Ishikawa (cell line): ENCODE measurements at regions not wholly inside any gene's neighbourhood (a gene's known extent, or its start where the extent isn't known, plus 50 kb on each side); places are given as distances from the start of the nearest gene placed in this dataset.

Source experiments
- CEBPB ChIP-seq: IDR thresholded peaks from 2 replicates; pipeline ENCODE4 v1.6.1; 2012
- CREB1 ChIP-seq: IDR thresholded peaks from 2 replicates; pipeline ENCODE4 v1.6.1; 2012; ENCODE audit warnings: low read depth
- EGR1 ChIP-seq: IDR thresholded peaks from 2 replicates; pipeline ENCODE4 v1.6.1; 2012
- EP300 ChIP-seq: IDR thresholded peaks from 2 replicates; pipeline ENCODE4 v1.6.1; 2012; ENCODE audit warnings: borderline replicate concordance
- FOXM1 ChIP-seq: IDR thresholded peaks from 2 replicates; pipeline ENCODE4 v1.6.1; 2012; ENCODE audit warnings: low read depth, borderline replicate concordance
- NFIC ChIP-seq: IDR thresholded peaks from 2 replicates; pipeline ENCODE4 v1.6.1; 2012
- RAD21 ChIP-seq: IDR thresholded peaks from 2 replicates; pipeline ENCODE4 v1.6.1; 2012; ENCODE audit warnings: low read depth
- TAF1 ChIP-seq: IDR thresholded peaks from 2 replicates; pipeline ENCODE4 v1.6.1; 2012; ENCODE audit warnings: low read depth, mild to moderate bottlenecking
- TCF12 ChIP-seq: IDR thresholded peaks from 2 replicates; pipeline ENCODE4 v1.6.1; 2012; ENCODE audit warnings: low read depth
- TEAD4 ChIP-seq: IDR thresholded peaks from 2 replicates; pipeline ENCODE4 v1.6.1; 2012
- YY1 ChIP-seq: IDR thresholded peaks from 2 replicates; pipeline ENCODE4 v1.6.1; 2012; ENCODE audit warnings: low read depth
- ZBTB7A ChIP-seq: IDR thresholded peaks from 2 replicates; pipeline ENCODE4 v1.6.1; 2012; ENCODE audit warnings: low read depth
- TF ChIP-seq, protein P1 (sequence below): IDR thresholded peaks from 2 replicates; pipeline ENCODE4 v1.6.1; 2012
- TF ChIP-seq, protein P2 (sequence below): IDR thresholded peaks from 2 replicates; pipeline ENCODE4 v1.6.1; 2012
- TF ChIP-seq, protein P3 (sequence below): IDR thresholded peaks from 2 replicates; pipeline ENCODE4 v1.6.1; 2012; ENCODE audit warnings: low read depth, mild to moderate bottlenecking

DNA sequence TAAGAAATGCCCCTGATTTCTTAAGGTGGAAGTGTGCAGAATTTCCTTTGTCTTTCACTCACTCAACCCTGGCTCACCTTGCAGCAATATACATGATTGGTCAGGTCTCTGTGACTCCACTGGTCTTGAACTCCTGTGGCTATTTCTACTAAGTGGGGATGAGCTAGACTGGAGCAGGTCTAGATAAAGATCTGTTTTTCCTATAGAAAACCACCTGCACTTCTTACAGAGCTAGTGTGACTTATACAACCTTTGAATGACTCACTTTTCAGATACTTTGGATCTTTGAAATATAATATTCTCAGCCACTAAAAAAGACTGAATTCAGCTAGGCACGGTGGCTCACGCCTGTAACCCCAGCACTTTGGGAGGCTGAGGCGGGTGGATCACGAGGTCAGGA lies 98.5 kb upstream of the KCTD1 start:
- TF ChIP-seq NFIC (no peak), TEAD4 (no peak), EGR1 (no peak), EP300 (no peak), ZBTB7A (no peak), CREB1 (no peak), RAD21 (no peak), YY1 (no peak), TAF1 (no peak), FOXM1 (no peak)
- TF ChIP-seq, protein P1, sequence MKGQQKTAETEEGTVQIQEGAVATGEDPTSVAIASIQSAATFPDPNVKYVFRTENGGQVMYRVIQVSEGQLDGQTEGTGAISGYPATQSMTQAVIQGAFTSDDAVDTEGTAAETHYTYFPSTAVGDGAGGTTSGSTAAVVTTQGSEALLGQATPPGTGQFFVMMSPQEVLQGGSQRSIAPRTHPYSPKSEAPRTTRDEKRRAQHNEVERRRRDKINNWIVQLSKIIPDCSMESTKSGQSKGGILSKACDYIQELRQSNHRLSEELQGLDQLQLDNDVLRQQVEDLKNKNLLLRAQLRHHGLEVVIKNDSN, result no peak
- TF ChIP-seq, protein P2, sequence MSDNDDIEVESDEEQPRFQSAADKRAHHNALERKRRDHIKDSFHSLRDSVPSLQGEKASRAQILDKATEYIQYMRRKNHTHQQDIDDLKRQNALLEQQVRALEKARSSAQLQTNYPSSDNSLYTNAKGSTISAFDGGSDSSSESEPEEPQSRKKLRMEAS, result no peak

DNA sequence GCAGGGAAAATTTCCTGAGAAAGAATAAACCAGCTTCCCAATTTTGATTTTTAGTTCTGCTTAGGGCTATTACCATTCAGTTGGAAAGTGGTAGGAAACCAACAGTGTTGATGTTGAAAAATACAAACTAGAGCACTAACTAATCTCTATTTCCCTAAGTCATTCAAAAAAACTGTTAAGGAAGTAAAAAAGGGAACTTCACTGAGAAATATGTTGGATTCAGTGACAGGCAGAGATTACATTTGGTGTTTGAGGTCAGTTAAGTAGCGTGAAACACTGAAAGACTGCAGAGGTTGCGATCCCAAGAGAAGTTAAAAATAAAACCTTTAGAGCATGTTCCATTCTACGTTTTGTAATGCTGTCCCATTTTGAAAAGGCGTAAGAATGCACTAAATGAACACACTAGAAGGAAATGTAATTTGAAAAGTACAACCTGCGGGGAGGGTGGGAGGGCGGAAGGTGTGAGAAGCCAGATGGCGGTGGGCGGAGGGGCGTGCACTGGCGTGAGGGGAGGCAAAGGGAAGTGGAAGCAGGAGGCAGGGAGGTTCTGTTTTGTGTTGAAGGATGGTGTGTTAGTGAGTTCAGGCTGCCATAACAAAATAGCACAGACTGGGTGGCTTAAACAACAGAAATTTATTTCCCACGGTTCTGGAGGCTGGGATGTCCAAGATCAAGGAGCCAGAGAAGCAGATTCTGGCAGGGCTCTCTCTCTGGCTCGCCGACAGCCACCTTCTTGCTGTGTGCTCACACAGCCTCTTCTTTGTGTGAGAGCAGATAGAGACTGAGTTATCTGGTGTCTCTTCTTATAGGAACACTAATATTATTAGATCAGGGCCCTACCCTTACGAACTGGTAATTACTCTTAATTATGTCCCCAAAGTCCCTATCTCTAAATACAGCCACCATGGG lies 94.3 kb upstream of the KCTD1 start:
- TF ChIP-seq ZBTB7A, result no peak

DNA sequence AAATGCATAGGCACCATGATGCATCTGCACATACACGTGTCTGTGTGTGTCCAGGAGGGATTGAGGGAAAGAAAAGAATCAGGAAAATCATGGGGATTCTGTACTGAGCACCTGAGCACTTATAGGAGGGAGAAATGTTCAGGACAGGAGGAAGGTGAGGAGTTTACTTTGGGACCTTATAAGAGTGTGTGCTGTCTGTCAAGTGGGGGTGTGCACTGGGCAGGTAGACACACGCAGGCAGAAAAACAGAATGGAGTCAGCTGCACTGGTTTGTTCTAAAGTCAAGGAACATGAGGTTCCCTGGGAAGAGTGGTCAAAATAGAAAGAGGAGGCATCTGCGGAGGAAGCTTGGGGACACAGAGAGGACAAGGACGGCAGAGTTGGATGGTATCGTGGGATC lies 92.2 kb upstream of the KCTD1 start:
- TF ChIP-seq TCF12 (no peak), CEBPB (no peak), TAF1 (no peak), YY1 (no peak), NFIC (no peak), CREB1 (no peak), ZBTB7A (no peak), TEAD4 (no peak), EGR1 (no peak)
- TF ChIP-seq, protein P2, result no peak
- TF ChIP-seq, protein P1, result no peak

DNA sequence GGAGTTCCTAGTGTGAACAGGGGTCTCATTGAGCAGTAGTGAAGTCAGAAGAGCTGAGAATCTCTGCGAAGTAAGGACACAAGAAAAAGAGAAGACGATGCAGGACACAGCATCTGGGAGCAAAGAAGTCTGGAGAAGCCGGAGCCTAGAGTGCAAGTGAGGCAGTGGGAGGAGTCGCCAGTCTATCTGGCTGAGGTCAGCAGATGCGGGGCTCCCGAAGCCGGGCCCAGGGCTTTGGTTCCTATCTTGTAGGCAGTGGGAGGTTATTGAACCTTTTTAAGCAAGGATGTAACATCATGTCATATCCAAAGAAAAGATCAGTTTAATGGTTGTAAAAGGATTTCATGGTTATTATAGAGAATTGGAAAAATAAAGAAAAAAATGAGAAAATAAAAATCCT lies 90.8 kb upstream of the KCTD1 start:
- no peak for TF ChIP-seq TEAD4
- no peak for TF ChIP-seq CREB1
- TF ChIP-seq YY1, result no peak
- no peak for TF ChIP-seq ZBTB7A

DNA sequence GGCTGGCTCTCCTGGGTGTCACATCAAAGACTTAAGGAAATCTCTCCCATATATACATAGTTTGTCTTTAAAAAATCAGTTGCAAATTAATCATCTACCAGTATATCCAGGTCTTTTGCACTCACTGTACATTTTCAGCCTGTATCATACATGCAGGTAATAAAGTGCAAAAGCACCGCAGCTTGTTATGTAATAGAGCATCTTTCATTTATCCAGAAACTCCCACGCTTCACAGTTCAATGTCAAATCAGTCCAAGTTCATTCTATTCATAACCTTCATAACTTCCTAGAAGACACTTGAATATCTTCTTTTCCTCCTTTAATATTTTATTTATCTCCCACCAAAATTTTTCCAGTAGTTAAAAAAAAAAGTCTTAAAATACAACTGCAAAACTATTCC lies 89.6 kb upstream of the KCTD1 start:
- TF ChIP-seq NFIC, result no peak
- no peak for TF ChIP-seq CREB1
- TF ChIP-seq, protein P3, sequence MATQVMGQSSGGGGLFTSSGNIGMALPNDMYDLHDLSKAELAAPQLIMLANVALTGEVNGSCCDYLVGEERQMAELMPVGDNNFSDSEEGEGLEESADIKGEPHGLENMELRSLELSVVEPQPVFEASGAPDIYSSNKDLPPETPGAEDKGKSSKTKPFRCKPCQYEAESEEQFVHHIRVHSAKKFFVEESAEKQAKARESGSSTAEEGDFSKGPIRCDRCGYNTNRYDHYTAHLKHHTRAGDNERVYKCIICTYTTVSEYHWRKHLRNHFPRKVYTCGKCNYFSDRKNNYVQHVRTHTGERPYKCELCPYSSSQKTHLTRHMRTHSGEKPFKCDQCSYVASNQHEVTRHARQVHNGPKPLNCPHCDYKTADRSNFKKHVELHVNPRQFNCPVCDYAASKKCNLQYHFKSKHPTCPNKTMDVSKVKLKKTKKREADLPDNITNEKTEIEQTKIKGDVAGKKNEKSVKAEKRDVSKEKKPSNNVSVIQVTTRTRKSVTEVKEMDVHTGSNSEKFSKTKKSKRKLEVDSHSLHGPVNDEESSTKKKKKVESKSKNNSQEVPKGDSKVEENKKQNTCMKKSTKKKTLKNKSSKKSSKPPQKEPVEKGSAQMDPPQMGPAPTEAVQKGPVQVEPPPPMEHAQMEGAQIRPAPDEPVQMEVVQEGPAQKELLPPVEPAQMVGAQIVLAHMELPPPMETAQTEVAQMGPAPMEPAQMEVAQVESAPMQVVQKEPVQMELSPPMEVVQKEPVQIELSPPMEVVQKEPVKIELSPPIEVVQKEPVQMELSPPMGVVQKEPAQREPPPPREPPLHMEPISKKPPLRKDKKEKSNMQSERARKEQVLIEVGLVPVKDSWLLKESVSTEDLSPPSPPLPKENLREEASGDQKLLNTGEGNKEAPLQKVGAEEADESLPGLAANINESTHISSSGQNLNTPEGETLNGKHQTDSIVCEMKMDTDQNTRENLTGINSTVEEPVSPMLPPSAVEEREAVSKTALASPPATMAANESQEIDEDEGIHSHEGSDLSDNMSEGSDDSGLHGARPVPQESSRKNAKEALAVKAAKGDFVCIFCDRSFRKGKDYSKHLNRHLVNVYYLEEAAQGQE, result no peak

DNA sequence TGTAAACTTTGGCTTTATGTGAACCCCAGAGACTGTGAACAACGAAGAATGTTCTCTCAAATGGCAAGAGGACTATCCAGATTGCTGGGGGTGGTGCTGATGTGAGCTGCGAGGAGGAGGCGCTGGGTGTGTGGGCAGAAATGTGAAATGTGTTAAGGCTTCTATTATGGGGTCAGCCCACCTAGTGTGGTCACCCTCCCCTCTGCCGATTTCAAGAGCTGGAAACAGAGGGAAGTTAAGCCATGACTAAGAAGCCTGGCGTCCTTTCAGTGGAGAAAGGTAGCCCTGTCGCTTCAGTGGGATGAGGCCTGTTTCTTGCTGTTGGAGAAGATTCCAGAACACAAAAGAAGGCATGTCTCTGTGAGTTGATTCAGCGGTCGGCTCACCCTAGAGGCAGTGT lies 89.0 kb upstream of the KCTD1 start:
- TF ChIP-seq EP300 (no peak), TEAD4 (no peak)

DNA sequence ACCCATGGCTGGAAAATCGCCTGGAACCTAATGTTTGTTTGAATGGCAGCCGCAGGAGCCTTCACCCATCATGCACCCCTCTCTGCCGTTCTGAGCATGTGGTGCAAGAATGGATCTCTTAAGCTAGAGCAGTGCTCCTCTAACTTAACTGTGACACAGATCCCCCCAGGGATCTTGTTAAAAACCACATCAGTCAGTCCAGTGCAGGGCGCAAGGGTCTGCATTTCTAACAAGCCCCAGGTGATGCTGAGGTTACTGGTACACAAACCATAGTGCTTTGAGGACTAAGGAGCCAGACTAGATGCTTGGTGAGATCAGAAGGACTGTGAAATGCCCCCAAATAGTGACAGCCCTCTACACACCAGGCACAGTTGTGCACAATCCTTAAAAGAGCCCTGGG lies 87.1 kb upstream of the KCTD1 start:
- no peak for TF ChIP-seq CEBPB
- TF ChIP-seq, protein P3, result no peak
- TF ChIP-seq, protein P1, result no peak
